Pulmonary artery endothelial cell (primary cell): ENCODE measurements at regions not wholly inside any gene's neighbourhood (a gene's known extent, or its start where the extent isn't known, plus 50 kb on each side); places are given as distances from the start of the nearest gene placed in this dataset.
"Not testable (repeated sequence)": the region's sequence is repeated elsewhere in the genome, so short reads cannot be mapped to it uniquely, and the experiment has no call there.

Experiments
- DNase-seq: peaks from one replicate; pipeline ENCODE4 v3.0.0-alpha.2; 2011; ENCODE audit warnings: low read depth, low spot score

DNA sequence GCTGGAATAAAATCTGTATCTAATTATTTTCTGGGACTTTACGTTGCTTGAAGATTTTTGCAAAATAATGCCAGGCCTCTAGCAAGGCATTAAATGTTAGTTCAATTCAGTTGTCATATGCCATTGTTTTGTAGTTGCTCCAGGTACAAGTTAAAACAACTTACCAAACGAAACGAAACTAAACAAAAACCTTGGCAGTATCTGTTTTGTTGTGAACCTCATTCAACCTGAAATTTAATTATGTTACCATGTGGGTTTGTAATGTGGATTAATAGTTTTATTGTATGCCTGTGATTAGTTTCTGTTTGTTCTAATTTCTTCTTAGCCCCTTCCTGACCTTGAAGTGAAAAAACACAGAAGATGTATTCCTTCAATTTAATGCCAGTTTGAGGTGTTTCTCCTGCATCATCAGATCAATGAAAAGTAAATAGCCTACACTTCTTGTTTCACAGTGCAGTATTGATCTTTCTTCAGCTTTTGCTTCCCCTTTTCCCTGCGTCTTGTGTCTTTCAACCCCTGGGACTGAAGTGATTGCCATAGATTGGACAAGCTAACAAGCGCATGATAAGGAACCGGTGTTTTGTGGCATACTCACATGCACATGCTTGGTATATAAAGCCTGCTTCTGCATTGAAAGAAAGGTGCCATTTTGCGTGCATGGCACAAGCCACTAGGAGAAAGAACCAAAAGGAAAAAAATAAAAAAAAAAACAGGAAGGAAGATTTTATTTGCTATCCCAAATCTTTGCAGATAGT, 699.0 kb upstream of the ARRDC3 start:
- DNase-seq: no peak

GRCh38 chr5:92070786-92071185, 687.7 kb upstream of the ARRDC3 start:
- DNase-seq: no peak

DNA sequence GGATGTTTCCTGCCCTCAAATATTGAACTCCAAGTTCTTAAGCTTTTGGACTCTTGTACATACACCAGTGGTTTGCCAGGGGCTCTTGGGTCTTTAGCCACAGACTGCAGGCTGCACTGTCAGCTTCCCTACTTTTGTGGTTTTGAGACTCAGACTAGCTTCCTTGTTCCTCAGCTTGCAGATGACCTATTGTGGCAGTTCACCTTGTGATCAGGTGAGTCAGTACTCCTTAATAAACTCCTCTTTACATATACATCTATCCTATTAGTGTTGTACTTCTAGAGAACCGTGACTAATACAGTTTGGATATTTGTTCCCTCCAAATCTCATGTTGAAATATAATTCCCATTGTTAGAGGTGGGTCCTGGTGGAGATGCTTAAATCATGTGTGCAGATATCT, 681.9 kb upstream of the ARRDC3 start:
- no peak for DNase-seq

GRCh38 chr5:92051741-92052140, 668.6 kb upstream of the ARRDC3 start:
- no peak for DNase-seq

DNA sequence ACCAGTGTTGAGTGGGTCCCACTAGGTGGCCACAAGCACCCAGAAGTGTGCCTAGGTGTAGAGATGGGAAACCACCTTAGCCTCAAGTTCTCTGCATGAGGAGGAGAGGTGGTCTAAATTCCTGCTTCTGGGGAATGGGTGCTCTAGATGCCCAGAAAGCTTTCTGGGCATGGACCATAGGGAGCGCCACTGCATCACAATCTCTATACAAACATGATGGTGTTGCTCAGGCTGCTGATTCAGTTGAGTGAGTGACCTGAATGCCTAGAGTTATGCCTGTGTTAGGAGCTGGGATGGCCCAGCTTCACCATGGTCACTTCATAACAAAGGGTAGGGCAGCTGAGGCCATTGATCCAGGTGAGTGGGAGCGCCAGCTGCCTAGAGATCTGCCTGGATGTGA, 667.9 kb upstream of the ARRDC3 start:
- no peak for DNase-seq

GRCh38 chr5:92041911-92042660, 659.0 kb upstream of the ARRDC3 start:
- no peak for DNase-seq

- DNase-seq: no peak
Measured at GRCh38 chr5:92041206-92041605, 658.1 kb upstream of the ARRDC3 start.

DNA sequence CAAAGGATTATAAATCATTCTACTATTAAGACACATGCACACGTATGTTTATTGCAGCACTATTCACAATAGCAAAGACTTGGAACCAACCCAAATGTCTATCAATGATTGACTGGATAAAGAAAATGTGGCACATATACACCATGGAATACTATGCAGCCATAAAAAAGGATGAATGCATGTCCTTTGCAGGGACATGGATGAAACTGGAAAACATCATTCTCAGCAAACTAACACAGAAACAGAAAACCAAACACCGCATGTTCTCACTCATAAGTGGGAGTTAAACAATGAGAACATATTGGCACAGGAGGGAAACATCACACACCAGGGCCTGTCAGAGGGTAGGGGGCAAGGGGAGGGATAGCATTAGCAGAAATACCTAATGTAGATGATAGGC, 646.7 kb upstream of the ARRDC3 start:
- not testable (repeated sequence) for DNase-seq

GRCh38 chr5:92023555-92023954, 640.4 kb upstream of the ARRDC3 start:
- no peak for DNase-seq

- DNase-seq: no peak
Measured at GRCh38 chr5:92023141-92023471, 640.0 kb upstream of the ARRDC3 start.

GRCh38 chr5:92022415-92023140, 639.5 kb upstream of the ARRDC3 start:
- no peak for DNase-seq

DNA sequence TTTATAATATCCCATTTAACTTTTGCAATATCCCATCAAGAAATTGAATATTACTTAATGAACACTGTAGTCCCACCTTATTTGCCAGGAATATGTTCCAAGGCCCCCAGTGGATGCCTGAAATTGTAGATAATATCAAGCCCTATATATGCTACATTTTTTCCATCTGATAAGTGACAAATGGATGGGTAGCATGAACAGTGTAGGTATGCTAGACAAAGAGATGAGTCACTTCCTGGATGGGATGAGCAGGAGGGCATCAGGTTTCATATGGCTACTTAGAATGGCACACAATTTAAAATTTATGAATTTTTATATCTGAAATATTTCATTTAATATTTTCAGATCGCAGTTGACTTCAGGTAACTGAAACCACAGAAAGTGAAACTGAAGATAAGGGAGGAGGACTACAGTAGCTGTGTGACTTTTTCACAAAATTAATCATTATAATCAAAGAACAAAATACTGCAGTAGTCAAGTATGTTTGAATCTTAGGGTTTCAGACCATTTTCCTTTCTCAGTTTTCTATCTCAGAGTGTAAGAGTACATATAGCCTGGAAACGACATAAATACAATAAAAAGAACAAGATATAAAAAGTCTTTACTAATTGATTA, 636.4 kb upstream of the ARRDC3 start:
- DNase-seq: no peak

DNA sequence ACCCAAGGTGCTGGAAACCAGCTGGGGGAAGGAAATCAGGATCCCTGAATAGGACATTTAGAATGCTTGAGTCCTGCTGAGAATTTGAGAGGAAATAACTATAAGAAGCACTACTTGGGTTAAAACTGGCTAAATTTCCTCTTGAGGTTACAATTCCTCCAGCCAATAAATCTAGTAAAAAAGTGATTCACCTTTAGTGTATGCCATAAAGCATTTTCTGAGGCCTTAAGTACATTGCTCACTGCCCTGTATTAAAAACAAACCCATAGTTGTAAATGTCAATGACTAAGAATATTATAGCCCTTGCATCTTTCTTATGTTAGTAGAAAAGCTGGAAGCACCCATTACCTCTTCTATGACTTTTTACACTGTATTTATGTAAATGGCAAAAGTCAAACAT, 634.7 kb upstream of the ARRDC3 start:
- DNase-seq: no peak

- DNase-seq: not testable (repeated sequence)
Measured at GRCh38 chr5:92011845-92012244, 628.7 kb upstream of the ARRDC3 start.

DNA sequence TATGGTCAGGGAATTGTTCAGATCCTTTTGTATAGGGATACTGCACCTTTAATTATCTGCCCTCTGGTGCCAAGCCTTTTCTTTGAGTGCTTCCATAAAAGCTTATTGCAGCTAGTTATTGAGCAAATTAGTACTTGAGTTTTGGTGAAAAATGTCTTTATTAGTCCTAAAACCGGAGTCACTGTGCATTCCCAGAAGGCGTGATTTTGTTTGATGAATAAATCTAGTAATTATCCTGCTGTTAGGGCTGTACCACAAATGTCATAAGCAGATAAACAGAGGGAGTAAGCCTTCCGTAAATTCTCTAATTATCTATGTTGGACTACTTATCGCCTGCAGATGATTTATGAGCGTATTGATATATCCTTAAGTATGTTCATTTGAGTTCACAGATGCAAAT, 620.7 kb upstream of the ARRDC3 start:
- no peak for DNase-seq

DNA sequence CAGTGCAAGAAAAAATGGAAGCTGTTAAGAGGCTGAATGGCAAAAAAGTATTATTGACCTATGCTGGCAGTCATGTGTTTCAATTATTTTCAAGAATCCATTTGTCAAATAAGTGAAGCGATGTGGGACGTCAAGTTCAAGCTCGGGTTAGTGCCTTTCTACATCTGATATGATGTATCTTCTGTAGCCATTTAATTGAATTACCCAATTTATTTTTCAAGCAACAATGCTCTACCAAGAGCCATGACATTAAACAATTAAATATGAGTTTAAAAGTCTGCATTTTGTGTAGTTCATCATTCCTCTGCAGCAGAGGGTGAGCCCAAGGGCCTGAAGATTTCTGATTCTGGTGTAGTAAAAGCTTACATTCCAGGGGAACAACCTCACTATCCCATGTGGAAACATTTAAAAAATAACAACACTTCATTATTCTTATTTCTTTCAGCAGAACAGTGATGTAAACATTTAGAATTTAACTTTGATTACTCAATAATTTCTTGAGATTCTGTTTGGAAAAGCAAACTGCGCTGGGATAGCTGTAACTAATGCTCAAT, 619.7 kb upstream of the ARRDC3 start:
- DNase-seq: no peak

GRCh38 chr5:91998774-91999173, 615.7 kb upstream of the ARRDC3 start:
- DNase-seq: no peak

- no peak for DNase-seq
Measured at GRCh38 chr5:91983869-91984268, 600.8 kb upstream of the ARRDC3 start.

GRCh38 chr5:91978221-91978882, 595.2 kb upstream of the ARRDC3 start:
- no peak for DNase-seq

DNA sequence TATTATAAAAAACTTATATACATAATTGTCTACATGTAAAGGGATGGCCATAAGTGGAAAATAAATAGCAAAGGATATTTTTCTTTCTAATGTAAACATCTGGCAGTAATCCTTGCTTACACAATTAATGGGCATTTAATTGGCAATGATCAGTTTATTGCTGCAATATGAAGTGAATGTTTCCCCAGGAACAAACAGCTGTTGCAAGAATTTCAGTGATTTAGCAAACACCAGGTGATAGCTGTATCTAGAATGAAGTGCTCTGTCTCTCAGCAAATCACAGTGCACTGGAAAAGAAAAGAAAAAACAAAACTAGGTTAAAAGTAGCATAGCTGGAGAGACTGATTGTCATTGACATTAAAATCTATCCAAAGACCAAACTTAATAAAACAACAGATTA, 594.5 kb upstream of the ARRDC3 start:
- DNase-seq: no peak

GRCh38 chr5:91976451-91976850, 593.3 kb upstream of the ARRDC3 start:
- no peak for DNase-seq
